OCI-M2 (cell line): ENCODE measurements at regions not wholly inside any gene's neighbourhood (a gene's known extent, or its start where the extent isn't known, plus 50 kb on each side); places are given as distances from the start of the nearest gene placed in this dataset.

Experiments
- DNase-seq: peaks from one replicate; lab custom pipeline; 2025; ENCODE audit not compliant: unreplicated experiment; lab: John Stamatoyannopoulos, UW

DNA sequence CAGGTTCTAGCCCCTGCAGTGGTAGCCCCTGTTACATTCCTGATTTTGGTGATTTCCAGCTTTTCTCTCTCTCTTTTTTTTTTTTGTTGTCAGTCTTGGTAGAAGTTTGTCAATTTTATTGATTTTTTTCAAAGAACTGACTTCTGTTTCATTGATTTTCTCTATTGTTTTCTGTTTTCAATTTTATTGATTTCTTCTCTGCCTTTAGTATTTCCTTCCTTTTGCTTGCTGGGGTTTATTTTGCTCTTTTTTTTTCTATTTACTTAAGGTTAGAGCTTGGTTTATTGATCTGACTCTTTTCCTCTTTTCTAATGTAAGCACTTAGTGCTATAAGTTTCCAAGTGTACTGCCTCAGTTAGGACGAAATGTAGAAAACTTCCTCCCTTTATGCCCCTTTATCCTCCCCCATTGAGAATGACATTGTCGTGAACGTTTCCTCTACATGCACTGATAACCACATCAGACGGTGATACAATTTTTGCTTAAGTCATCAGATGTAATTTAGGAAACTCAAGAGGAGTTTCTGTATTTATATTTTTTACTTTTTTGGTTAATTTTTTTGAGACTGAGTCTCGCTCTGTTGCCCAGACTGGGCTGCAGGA lies 81.1 kb upstream of the HS6ST1 start:
- no peak for DNase-seq

DNA sequence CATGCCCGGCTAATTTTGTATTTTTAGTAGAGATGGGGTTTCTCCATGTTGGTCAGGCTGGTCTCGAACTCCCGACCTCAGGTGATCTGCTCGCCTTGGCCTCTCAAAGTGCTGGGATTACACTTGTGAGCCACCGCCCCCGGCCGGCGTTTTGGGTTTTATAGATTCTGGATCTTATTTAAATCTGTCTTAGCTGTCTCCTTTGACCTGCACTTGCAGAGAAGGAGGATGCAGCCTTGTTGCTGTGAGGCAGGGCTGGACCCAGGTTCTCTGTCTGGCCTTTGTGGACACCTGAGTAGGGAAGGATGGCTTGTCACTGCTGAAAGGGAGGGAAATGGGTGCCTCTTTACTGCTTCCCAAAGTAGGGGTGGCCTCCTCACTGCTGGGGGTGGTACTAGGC lies 83.0 kb upstream of the HS6ST1 start:
- DNase-seq = no peak

DNA sequence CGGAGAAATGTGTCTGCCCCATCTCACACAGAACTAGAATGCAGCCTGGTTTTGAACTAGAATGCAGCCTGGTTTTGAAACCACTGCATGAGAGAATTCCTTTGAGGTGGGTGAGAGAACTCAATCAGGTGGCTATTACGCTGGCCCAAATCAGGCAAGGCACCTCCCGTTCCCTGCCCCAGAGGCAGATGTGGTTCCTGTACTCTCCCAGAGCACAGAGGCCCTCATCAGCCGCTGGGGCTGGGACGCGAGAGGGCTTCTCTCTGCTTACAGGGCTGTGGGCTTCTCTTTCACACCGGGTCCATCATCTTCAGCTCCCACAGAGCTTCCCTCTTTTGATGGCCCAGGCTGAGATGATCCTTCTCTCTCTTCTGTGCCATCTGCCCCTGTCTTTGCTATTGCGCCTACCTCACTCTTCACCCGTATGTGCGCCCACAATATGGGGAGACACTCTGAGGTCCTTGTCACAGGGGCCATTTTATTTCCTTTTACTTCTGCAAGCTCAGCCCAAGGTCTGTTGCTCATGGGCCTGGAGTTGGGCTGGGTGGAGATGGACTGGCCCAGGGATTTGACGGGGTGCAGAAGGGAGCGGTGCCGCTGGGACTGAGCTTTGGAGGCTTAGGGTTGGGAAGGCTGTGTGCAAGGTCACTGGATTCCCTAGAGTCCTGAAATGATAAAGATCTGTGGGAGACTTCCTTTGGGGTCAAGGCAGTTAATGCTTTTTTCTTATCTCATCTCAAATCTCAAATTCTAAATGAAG lies 84.4 kb upstream of the HS6ST1 start:
- DNase-seq = no peak

DNA sequence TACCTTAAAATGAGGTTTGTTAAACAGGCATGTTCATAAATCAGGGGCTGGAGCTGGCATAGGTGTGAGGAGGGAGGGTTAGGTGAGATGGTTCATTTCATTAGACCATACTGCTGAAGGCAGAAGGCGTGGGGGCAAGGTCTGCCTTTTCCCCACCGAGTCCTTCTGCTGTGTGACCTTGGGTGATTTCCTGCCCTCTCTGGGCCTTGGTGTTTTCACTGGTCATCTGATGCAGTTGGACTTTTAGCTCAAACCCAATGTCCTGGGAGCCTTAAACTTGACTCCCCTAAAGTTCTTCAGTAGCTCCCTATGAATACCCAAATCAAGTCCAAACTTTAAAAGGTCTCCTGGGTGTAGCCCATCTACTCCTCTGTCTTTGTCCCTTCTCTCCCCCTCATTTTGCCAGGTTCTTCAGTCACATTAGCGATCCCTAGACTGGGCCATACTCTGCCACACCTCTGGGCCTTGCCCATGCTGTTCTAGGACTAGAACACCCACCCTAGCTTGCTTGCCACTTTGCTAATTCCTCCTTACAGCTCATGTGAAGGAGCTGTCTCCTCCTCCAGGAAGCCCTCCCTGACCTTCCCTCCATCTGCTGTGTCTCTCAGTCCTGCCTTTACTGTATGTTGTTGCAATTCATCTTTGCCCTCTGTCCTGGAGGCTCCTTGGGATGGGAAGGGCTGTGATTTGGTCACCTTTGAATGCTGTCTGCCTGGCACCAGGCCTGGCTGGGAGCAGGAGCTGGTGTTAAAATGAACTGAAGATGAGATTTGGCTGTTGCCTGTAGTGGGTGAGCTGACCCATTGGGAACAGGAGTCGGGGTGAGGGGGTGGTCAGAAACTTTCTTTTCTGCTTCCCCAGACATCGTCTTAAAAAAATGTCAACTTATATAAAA lies 85.4 kb upstream of the HS6ST1 start:
- DNase-seq = no peak

DNA sequence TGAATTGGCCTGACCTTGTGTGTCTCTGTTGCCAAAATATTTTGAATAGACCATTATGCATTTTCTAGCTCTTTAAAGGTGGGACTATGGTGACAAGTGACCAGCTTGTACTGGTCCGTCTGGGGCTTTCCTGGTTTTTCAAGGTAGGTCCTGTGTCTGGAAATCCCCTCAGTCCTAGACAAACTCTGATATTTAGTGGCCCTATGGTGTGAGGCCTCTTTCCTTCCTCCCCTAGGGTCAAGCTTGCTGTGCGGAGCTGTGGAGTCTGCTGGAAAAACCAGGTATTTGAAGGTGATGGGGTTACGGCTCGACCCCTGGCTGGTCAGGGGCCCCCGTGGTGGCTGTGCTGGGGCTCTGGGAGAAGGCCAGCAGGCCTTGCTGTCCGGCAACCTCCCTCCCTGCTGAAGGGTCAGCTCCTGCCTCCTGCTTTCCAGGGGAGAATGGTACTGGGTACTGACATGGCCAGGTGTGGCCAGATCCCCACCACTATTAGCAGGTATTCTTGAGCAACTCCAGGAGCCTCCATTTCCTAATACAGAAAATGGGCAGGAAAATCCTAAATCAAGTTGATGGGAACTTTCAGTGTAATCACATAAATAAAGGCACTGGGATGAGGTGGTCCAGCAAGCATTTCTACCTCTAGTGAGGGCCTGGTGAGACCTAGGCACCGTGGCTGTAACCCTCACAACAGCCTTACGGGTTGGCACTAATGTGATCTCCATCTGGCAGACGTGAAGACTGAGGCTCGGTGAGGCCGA lies 86.2 kb upstream of the HS6ST1 start:
- DNase-seq = no peak

DNA sequence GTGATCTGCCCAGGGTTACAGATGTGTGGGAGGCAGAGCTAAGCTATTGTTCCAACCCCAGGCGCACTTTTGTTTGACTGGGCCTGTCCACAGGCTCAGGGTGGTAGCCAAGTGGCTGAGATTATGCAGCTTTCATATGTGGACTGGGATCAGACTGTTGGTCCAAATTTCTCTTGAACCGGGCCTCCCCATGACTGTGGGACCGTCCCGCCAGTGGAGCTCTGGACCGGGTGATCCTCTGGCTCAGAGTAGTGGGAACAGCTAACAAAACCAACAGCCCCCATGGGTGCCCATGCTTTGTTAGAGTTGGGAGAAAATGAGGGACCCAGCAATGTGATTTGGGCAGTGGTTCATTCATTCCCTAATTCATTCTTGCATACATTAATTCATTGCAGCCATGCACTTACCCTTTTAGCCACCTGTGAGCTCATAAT lies 86.8 kb upstream of the HS6ST1 start:
- no peak for DNase-seq

DNA sequence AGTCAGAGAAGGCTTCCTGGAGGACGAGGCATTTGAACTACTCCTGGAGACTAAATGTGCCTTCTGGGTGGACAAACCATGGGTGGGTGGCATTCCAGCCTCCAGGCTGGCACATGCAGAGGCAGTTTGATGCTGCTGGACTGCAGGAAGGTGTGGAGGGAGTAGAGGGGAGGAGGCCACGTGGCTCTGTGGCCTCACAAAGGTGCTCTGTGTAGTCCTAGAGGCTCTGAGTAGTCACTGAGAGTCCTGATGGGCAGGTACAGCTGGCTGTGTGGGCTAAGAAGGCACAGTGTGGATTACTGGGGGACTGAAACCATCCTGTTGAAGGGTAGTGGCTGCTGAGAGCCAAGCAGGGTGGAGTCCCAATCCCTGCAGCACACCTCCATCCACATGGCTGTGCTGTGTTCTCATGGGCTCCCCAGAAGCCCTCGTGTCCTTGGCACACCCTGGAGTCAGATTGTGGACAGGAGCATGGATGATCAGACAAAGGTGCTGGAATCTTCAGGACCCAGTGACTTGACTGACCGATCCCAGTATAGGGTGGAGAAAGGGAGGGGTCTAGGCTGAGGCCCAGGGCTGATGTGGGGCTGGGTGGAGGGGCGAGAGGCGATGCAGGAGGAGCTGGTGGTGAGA lies 87.4 kb upstream of the HS6ST1 start:
- DNase-seq = no peak

DNA sequence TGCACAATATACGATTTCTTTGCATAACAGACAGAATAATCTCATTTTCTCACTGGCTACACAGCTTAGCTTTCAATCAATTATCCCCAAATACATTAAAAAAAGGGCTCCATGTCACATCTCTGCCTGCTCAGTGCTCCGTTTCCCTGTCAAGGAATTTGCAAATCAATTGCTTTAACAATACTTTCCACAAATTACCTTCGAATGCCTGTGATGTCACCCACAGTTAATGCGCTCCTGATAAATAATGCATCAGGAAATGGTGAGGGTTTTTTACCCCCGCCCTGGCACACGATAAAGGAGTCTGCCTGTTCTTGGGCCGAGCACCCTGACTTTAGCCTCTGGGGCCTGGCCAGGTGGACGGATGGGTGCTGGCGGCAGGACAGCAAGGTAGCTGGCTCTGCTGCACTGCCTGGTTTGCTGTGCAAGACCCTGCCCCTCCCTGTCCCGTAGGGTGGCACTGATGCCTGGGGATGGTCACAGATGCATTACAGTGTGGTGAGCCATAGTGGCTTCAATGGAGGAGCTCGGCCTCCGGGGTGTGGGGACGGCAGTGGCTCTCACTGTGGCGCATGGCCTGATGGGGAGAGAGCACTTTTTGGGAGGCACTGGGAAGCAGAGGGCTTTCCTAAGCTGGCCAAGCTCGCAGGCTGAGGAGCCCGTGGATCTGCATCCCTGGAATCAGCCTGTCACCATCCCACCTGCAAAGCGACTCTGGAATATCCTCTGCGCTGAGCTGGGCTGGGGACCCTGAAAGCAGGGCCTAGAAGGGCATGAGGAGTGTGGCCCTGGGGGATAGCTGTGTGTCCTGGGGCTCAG lies 88.3 kb upstream of the HS6ST1 start:
- no peak for DNase-seq

DNA sequence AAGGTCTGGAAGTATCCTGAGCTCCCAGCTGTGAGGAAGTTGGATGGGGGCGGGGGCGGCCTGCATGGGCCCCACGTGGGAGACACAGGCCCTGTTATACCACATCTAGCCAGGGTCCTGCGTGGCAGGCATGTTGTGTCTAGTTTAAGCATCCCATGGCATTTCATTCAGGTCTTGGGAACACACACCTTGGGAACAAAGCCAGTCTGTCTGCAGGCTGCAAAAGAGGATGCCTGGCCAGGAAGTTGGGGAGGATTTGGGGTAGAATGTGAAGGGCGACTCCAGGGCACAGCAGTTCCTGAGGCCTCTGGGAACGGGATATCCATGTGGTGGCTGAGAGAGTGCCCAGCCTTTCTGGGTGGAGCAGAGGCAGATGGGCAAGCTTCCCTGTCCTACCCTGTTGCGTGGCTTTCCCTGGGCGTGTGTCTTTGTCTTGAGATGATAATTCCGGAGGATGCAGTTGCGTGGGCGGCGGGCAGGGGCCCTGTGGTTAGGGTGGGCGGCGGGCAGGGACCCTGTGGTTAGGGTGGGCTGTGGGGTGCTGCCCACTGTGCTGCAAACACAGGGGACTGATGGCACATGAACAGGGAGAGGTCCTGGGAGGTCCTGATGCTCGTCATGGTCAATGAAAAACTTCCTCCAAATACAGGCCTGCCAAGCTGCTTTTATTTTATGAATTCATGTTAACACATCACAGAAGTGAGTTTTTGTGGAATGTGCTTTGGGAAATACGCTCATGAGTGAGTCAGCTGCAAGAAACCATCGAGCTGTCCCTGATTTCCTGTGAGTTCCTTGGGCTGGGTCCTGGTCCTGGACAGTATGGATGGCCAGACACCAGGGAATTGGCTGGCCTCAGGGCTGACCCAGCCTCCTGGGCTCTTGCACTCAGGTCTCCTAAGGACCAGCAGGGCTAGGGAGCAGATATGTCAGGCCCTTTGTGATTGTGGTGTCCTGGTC lies 90.0 kb upstream of the HS6ST1 start:
- no peak for DNase-seq

DNA sequence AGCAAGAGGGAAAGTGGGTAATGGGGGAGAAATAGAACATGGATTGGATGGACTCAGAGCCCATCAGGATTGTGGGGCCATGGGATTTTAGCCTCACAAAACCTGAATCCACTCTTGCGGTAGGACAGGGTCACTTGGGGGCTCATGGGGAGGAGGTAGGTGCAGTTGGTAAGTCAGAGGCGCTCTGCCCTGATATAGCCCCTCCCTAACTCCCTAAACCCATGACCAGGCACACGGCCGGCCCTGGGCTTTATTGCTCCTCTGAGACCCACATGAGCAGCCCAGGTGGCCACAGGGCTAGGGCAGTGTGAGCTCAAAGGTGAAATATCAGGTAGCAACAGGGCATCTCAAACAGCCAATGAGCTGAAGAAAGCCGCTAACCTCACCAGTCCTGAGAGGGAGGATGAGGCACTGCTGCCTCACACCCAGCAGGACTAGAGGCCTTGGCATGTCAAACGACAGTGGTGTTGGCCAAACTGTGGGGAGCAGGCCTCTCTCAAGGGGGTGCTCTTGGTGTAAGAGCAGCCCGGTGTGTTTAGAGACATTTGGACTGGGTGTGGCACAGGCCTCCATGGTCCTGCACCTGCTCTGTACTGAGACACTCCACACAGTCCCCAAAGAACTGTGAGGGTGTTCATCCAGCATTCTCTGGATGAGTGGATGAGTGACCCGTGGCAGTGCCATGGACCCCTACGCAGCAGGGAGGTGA lies 90.8 kb upstream of the HS6ST1 start:
- no peak for DNase-seq

DNA sequence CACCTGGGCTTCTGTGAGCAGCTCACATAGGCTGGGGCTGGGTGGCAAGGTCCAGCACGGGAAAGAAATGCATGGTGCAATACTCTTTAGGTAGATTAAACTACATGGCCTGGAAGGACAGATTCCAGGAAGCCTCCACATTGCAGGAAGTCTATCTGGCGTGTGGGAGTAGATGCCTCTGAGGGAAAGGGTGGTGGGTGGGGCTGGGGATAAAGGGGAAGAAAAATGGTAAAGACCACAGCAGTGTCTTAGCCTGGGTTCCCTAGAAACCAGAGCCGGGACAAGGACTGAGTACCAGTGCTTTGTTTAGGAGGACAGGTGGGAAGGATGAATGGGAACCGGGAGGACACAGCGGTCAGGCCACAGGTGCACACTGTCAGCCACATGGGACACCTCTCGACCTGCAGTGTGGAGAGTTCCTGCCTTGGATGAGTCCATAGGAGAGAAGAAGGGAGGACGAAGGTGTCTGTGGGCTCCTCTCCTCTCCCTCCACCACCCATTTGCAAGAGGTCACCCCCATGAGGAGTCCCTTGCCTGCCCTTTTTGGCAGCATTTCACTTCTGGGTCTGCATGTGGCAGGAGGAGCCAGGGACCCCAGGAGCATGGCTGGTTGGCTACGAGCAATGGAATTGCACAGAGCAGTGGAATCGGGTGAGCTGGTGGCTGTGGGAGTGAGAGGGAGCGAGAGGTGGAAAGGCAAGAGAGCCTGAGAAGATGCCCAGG lies 91.5 kb upstream of the HS6ST1 start:
- no peak for DNase-seq

DNA sequence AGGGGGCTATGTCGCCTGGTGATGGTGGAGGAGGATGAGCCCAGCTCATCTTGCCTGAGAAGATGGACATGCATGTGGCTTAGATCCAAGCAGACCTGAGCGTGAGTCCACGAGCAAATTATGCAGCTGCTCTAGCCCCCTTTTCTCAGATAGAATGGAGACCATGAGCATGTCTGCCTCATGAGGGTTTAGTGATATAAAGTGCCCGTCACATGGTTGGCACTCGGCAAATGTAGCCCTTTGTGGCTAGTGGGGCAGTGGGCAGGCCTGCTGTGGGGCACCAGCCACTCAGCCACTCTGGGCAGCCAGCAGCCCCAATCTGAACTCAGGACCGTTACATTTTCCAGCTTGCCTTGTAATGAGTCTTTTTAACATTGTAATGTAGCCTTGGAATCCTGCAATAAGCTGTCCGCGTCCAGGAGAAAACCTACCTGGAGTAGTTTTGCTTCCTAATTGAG lies 92.1 kb upstream of the HS6ST1 start:
- no peak for DNase-seq

DNA sequence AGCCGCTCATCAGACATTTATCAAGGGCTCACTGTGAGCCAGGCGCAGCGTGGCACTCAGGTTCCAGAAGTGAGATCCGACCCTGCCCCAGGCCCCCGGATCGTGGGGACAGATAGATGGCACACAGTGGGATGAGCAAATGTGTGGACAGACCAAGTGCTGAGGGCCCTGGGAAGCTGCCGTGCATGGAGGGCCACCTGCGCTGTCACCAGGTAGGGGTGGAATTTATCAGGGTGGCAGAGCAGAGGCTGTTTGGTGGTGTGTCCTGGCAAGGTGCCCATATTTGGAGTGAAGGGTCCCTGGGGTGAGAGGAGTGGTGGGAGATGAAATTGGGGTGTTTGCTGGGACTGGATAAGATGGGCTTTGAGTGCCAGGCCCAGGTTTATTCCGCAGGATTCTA lies 92.8 kb upstream of the HS6ST1 start:
- DNase-seq = no peak

DNA sequence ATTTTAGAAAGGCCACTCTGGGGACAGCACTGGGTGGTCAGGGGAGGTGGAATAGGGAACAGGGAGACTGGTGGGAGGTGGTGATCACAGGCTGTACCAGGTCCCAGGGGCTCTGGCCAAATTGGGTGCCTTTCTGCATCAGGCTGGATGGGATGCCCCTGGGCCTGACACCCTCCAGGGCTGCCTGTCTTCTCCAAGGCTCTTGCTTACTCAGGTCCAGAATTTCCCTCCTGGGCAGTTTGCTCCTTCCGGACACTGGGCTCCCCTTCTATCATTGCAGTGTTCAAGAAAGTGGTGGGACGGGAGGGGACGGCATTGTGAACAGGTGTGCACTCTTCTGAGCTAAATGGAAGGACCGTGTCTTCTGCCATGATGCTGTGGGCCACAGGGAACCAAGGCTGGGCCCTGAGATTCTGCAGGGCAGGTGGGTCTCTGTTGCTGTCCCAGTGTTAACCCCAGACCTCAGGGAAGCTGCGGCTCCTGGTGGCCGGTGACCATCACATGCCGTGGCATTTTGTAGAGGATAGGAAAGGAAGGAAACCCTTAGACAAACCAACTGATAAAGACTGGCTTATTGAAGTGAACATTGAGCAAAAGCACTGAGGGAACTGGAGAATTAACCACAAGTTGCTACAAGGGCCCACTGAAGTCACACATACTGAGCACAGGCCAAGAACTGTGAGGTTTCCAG lies 93.7 kb upstream of the HS6ST1 start:
- DNase-seq = no peak

DNA sequence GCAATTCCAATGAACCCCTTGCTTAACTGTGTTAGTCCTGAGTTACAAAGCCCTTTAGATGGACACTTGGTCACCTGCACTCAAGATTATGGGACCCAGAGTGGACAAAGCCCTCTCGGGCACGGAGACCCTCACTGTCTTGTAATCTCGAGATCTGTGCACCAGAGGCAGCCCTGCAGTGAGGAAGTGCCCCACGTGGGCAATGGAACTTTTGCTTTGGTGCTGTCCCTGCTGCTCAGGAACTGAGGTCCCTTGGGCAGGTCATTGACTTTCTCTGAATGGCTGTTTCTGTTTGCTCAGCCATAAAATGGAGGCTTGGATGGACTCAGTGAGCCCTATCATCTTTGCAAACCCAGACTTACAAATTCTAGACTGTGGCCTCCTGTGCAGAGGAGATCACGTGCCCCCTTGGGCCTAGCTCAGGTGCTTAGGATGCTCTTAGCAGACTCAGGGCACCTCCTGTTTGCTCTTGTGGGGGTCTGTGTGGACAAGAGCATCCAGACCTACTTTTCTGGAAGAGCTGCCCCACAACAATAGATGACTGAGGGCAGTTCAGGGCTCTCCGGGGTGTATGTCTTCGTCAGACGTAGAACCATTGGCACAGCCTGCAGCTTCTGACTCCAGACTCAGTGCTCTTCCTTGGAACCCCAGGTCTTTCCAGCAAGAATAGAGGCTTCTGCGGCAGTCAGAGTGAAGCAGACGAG lies 94.5 kb upstream of the HS6ST1 start:
- DNase-seq = no peak

DNA sequence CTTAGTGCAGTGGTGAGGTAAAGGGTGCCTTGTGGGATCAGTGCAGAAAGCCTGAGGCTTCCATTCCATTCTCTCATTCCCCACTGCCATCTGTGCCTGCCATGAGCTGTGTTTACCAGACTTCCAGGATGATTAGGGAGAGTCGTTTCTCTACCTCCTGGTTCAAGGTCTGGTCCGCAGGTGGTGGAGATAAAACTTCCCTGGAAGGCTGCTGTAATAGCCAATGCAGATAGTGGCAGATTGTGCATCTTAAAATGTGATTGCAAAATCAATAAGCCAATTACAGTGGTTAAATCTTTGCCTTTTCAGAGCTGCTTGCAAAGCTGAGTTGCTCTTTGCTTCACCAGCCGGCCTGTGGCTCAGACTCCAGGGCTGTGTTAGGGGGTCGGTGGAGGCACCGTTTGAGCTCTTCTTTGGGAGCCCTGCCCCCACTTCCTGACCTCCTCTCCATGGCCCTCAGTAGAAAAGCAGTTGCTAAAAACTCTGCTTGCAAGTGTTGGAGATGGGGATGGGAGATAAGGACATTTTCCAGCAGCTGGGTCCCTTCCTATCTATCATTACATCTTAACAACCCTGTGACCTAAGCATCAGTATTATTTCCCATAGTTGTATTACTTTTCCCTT lies 95.2 kb upstream of the HS6ST1 start:
- DNase-seq = no peak
